ENCODE measurements at regions not wholly inside any gene's neighbourhood (a gene's known extent, or its start where the extent isn't known, plus 50 kb on each side); places are given as distances from the start of the nearest gene placed in this dataset.

GRCh38 chr17:27069842-27070508 is 223.9 kb upstream of the WSB1 start:
- H3K4me3 Mint-ChIP-seq (ENCODE audit: unreplicated experiment): no peak overlapping the region
- TF ChIP-seq CTCF (IDR thresholded peaks at IDR 0.05; ENCODE audit: unreplicated experiment): no peak
- no peak overlapping the region for H3K27ac Mint-ChIP-seq (ENCODE audit: unreplicated experiment)
- peaks cover 31% of the 10 kb centered on the region for H3K9me3 Mint-ChIP-seq (ENCODE audit: unreplicated experiment)
- H3K27me3 Mint-ChIP-seq (ENCODE audit: unreplicated experiment): no peaks in the 10 kb centered on the region
- H3K4me1 Mint-ChIP-seq (ENCODE audit: unreplicated experiment): no peaks in the 10 kb centered on the region
- H3K36me3 Mint-ChIP-seq (ENCODE audit: low read depth, unreplicated experiment): peaks cover 4% of the 10 kb centered on the region
- no peak for DNase-seq (ENCODE audit: low spot score)

GRCh38 chr17:27070836-27071235 is 223.1 kb upstream of the WSB1 start:
- H3K36me3 Mint-ChIP-seq (ENCODE audit: low read depth, unreplicated experiment): peaks cover 10% of the 10 kb centered on the region
- no peak for TF ChIP-seq CTCF (IDR thresholded peaks at IDR 0.05; ENCODE audit: unreplicated experiment)
- no peaks in the 10 kb centered on the region for H3K4me1 Mint-ChIP-seq (ENCODE audit: unreplicated experiment)

GRCh38 chr17:27072885-27073284 is 221.0 kb upstream of the WSB1 start:
- H3K27me3 Mint-ChIP-seq (ENCODE audit: unreplicated experiment): no peaks in the 10 kb centered on the region
- H3K36me3 Mint-ChIP-seq (ENCODE audit: low read depth, unreplicated experiment): peaks cover 14% of the 10 kb centered on the region
- peaks cover 45% of the 10 kb centered on the region for H3K9me3 Mint-ChIP-seq (ENCODE audit: unreplicated experiment)
- H3K27ac Mint-ChIP-seq (ENCODE audit: unreplicated experiment): no peak overlapping the region
- no peak for DNase-seq (ENCODE audit: low spot score)
- H3K4me1 Mint-ChIP-seq (ENCODE audit: unreplicated experiment): no peaks in the 10 kb centered on the region
- no peak for TF ChIP-seq CTCF (IDR thresholded peaks at IDR 0.05; ENCODE audit: unreplicated experiment)
- no peak overlapping the region for H3K4me3 Mint-ChIP-seq (ENCODE audit: unreplicated experiment)

More at GRCh38 chr17:27070836-27071235, 223.1 kb upstream of the WSB1 start:
- DNase-seq (ENCODE audit: low spot score): no peak
- Mint-ChIP-seq H3K27ac (ENCODE audit: unreplicated experiment) (no peak overlapping the region), H3K4me3 (ENCODE audit: unreplicated experiment) (no peak overlapping the region), H3K9me3 (ENCODE audit: unreplicated experiment) (peaks cover 36% of the 10 kb centered on the region), H3K27me3 (ENCODE audit: unreplicated experiment) (no peaks in the 10 kb centered on the region)

GRCh38 chr17:27076814-27077213 is 217.1 kb upstream of the WSB1 start:
- TF ChIP-seq CTCF (IDR thresholded peaks at IDR 0.05; ENCODE audit: unreplicated experiment): no peak
- Mint-ChIP-seq H3K36me3 (ENCODE audit: low read depth, unreplicated experiment) (peaks cover 16% of the 10 kb centered on the region), H3K27ac (ENCODE audit: unreplicated experiment) (no peak overlapping the region), H3K4me3 (ENCODE audit: unreplicated experiment) (no peak overlapping the region), H3K9me3 (ENCODE audit: unreplicated experiment) (peaks cover 44% of the 10 kb centered on the region), H3K27me3 (ENCODE audit: unreplicated experiment) (peaks cover 4% of the 10 kb centered on the region), H3K4me1 (ENCODE audit: unreplicated experiment) (no peaks in the 10 kb centered on the region)
- DNase-seq (ENCODE audit: low spot score): no peak

GRCh38 chr17:27078296-27078695 is 215.6 kb upstream of the WSB1 start:
- no peaks in the 10 kb centered on the region for H3K4me1 Mint-ChIP-seq (ENCODE audit: unreplicated experiment)
- H3K27ac Mint-ChIP-seq (ENCODE audit: unreplicated experiment): no peak overlapping the region
- DNase-seq (ENCODE audit: low spot score): no peak
- no peak overlapping the region for H3K4me3 Mint-ChIP-seq (ENCODE audit: unreplicated experiment)
- peaks cover 13% of the 10 kb centered on the region for H3K36me3 Mint-ChIP-seq (ENCODE audit: low read depth, unreplicated experiment)
- TF ChIP-seq CTCF (IDR thresholded peaks at IDR 0.05; ENCODE audit: unreplicated experiment): no peak
- peaks cover 7% of the 10 kb centered on the region for H3K27me3 Mint-ChIP-seq (ENCODE audit: unreplicated experiment)
- peaks cover 44% of the 10 kb centered on the region for H3K9me3 Mint-ChIP-seq (ENCODE audit: unreplicated experiment)
